Nephron (organoid): ENCODE measurements at regions not wholly inside any gene's neighbourhood (a gene's known extent, or its start where the extent isn't known, plus 50 kb on each side); places are given as distances from the start of the nearest gene placed in this dataset.
"Not testable (repeated sequence)": the region's sequence is repeated elsewhere in the genome, so short reads cannot be mapped to it uniquely, and the experiment has no call there.

ENCODE experiments used
- H3K27ac Mint-ChIP-seq, 3 experiments: 2 replicates each; pipeline ENCODE4 v1.8.0; 2020; ENCODE audit warnings: mixed read lengths in 3 of 3, mild to moderate bottlenecking in 2 of 3, moderate library complexity in 1 of 3
- H3K27me3 Mint-ChIP-seq: 2 replicates; pipeline ENCODE4 v1.8.0; 2021; ENCODE audit warnings: low read depth, mild to moderate bottlenecking, moderate library complexity, mixed read lengths
- H3K36me3 Mint-ChIP-seq: 2 replicates; pipeline ENCODE4 v1.8.0; 2020; ENCODE audit warnings: low read depth, mixed read lengths
- H3K4me1 Mint-ChIP-seq: 2 replicates; pipeline ENCODE4 v1.8.0; 2020; ENCODE audit warnings: mixed read lengths
- H3K4me3 Mint-ChIP-seq, 3 experiments: 2 replicates each; pipeline ENCODE4 v1.8.0; 2020; ENCODE audit warnings: mild to moderate bottlenecking in 3 of 3, mixed read lengths in 3 of 3, moderate library complexity in 2 of 3
- H3K9me3 Mint-ChIP-seq: 2 replicates; pipeline ENCODE4 v1.8.0; 2020; ENCODE audit warnings: mixed read lengths
- TF ChIP-seq, protein P1 (sequence below), 3 experiments: fragments of 200-600 bp; sonication (generic); IDR thresholded peaks; one replicate each; pipeline ENCODE4 v1.5.0; 2021; ENCODE audit warnings: antibody characterized with exemption in 3 of 3; ENCODE audit not compliant: unreplicated experiment in 3 of 3

- Mint-ChIP-seq H3K9me3 (no peaks in the 10 kb centered on the region), H3K27ac (no peak overlapping the region), H3K4me3 (no peak overlapping the region), H3K36me3 (no peaks in the 10 kb centered on the region), H3K4me1 (no peaks in the 10 kb centered on the region), H3K27me3 (no peaks in the 10 kb centered on the region)
- TF ChIP-seq, protein P1, sequence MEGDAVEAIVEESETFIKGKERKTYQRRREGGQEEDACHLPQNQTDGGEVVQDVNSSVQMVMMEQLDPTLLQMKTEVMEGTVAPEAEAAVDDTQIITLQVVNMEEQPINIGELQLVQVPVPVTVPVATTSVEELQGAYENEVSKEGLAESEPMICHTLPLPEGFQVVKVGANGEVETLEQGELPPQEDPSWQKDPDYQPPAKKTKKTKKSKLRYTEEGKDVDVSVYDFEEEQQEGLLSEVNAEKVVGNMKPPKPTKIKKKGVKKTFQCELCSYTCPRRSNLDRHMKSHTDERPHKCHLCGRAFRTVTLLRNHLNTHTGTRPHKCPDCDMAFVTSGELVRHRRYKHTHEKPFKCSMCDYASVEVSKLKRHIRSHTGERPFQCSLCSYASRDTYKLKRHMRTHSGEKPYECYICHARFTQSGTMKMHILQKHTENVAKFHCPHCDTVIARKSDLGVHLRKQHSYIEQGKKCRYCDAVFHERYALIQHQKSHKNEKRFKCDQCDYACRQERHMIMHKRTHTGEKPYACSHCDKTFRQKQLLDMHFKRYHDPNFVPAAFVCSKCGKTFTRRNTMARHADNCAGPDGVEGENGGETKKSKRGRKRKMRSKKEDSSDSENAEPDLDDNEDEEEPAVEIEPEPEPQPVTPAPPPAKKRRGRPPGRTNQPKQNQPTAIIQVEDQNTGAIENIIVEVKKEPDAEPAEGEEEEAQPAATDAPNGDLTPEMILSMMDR (IDR thresholded peaks at IDR 0.05; ENCODE audit: unreplicated experiment in 3 of 3) = no peak
Measured at GRCh38 chr5:163135849-163136248, 301.5 kb upstream of the CCNG1 start.

DNA sequence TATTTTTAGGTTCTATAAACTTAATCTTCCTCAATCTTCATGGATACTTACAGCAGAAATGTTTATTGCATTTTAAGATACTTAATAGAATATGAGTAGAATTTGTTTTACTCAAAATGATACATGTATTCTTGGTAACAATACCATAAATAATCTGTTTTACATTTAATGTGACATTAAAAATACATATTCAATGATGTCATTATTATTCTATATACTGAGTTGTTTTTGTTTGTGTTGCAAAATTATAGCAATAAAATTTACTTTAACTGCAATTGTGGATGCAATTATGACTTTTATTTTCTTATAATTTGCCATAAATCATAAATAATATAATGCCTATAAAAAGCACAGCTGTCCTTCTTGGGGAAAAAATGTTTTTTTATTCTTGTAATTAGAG lies 275.9 kb upstream of the CCNG1 start:
- no peaks in the 10 kb centered on the region for H3K36me3 Mint-ChIP-seq
- H3K4me1 Mint-ChIP-seq = no peaks in the 10 kb centered on the region
- no peaks in the 10 kb centered on the region for H3K9me3 Mint-ChIP-seq
- no peak overlapping the region for H3K4me3 Mint-ChIP-seq
- no peak overlapping the region for H3K27ac Mint-ChIP-seq
- TF ChIP-seq, protein P1 (IDR thresholded peaks at IDR 0.05; ENCODE audit: unreplicated experiment in 3 of 3) = no peak
- no peaks in the 10 kb centered on the region for H3K27me3 Mint-ChIP-seq

- no peaks in the 10 kb centered on the region for H3K36me3 Mint-ChIP-seq
- H3K9me3 Mint-ChIP-seq = peaks cover under 1% of the 10 kb centered on the region
- no peaks in the 10 kb centered on the region for H3K27me3 Mint-ChIP-seq
- H3K27ac Mint-ChIP-seq = no peak overlapping the region
- no peak overlapping the region for H3K4me3 Mint-ChIP-seq
- TF ChIP-seq, protein P1 (IDR thresholded peaks at IDR 0.05; ENCODE audit: unreplicated experiment in 3 of 3) = no peak
- H3K4me1 Mint-ChIP-seq = no peaks in the 10 kb centered on the region
Measured at GRCh38 chr5:163162645-163163044, 274.8 kb upstream of the CCNG1 start.

DNA sequence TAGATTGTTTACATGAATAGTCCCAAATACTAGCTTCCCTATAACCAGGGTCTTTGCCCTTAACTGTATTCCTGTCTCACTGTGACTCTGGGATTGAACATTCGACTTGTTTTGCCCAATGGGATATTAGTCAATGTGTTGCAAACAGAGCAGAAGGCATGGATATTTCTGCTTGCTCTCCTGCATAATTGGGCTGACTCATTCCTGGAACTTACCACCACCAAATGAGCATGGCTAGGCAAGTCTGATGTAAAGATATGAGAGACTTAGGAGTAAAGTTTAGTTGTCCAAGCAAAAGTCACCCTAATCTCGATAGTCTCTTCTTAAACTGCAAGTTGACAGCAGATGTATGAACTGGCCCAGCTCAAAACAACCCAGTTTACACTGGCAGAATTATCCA lies 273.5 kb upstream of the CCNG1 start:
- TF ChIP-seq, protein P1 (IDR thresholded peaks at IDR 0.05; ENCODE audit: unreplicated experiment in 3 of 3) = no peak
- no peaks in the 10 kb centered on the region for H3K27me3 Mint-ChIP-seq
- no peak overlapping the region for H3K27ac Mint-ChIP-seq
- H3K4me1 Mint-ChIP-seq = no peaks in the 10 kb centered on the region
- no peaks in the 10 kb centered on the region for H3K36me3 Mint-ChIP-seq
- no peak overlapping the region for H3K4me3 Mint-ChIP-seq
- peaks cover 8% of the 10 kb centered on the region for H3K9me3 Mint-ChIP-seq

- Mint-ChIP-seq H3K4me3 (no peak overlapping the region), H3K36me3 (no peaks in the 10 kb centered on the region), H3K9me3 (peaks cover 16% of the 10 kb centered on the region), H3K27ac (no peak overlapping the region), H3K4me1 (no peaks in the 10 kb centered on the region), H3K27me3 (no peaks in the 10 kb centered on the region)
- TF ChIP-seq, protein P1 (IDR thresholded peaks at IDR 0.05; ENCODE audit: unreplicated experiment in 3 of 3) = no peak
Measured at GRCh38 chr5:163165277-163165676, 272.1 kb upstream of the CCNG1 start.

GRCh38 chr5:163170161-163170560 lies 267.2 kb upstream of the CCNG1 start:
- H3K4me1 Mint-ChIP-seq, H3K36me3 Mint-ChIP-seq, H3K27me3 Mint-ChIP-seq, H3K4me3 Mint-ChIP-seq, H3K27ac Mint-ChIP-seq: not testable (repeated sequence)
- peaks cover 16% of the 10 kb centered on the region for H3K9me3 Mint-ChIP-seq
